HUES6 (cell line): ENCODE measurements at regions not wholly inside any gene's neighbourhood (a gene's known extent, or its start where the extent isn't known, plus 50 kb on each side); places are given as distances from the start of the nearest gene placed in this dataset.
"Not testable (repeated sequence)": the region's sequence is repeated elsewhere in the genome, so short reads cannot be mapped to it uniquely, and the experiment has no call there.

Source experiments
- H3K27ac ChIP-seq: 2 replicates; pipeline ENCODE4 v1.7.0; 2013; ENCODE audit warnings: low read depth, mild to moderate bottlenecking, low read length, inconsistent platforms
- H3K27me3 ChIP-seq: 2 replicates; pipeline ENCODE4 v1.6.1; 2013; ENCODE audit warnings: low read length; ENCODE audit not compliant: control insufficient read depth, insufficient read depth
- H3K36me3 ChIP-seq: 2 replicates; pipeline ENCODE4 v1.6.1; 2013; ENCODE audit warnings: low read length; ENCODE audit not compliant: control insufficient read depth, insufficient read depth
- H3K4me1 ChIP-seq: 2 replicates; pipeline ENCODE4 v1.6.1; 2013; ENCODE audit warnings: low read length; ENCODE audit not compliant: control insufficient read depth, insufficient read depth
- H3K4me3 ChIP-seq: 2 replicates; pipeline ENCODE4 v1.5.1; 2013; ENCODE audit warnings: low read depth, low read length
- H3K9ac ChIP-seq: one replicate; pipeline ENCODE4 v1.6.1; 2013; ENCODE audit warnings: mild to moderate bottlenecking, low read length
- H3K9me3 ChIP-seq: 2 replicates; pipeline ENCODE4 v1.6.1; 2013; ENCODE audit warnings: low read depth, low read length; ENCODE audit not compliant: control insufficient read depth, insufficient read depth

- H3K9me3 ChIP-seq, result peaks cover 8% of the 10 kb centered on the region
- H3K36me3 ChIP-seq, result no peaks in the 10 kb centered on the region
- no peak overlapping the region for H3K4me3 ChIP-seq
- H3K9ac ChIP-seq, result no peak overlapping the region
- peaks cover 4% of the 10 kb centered on the region for H3K27me3 ChIP-seq
- H3K27ac ChIP-seq, result no peak overlapping the region
- H3K4me1 ChIP-seq, result peaks cover 8% of the 10 kb centered on the region; the same call in 1 of the 2 replicates
Observed at GRCh38 chr11:44387825-44388224, 77.9 kb upstream of the ALX4 start.

- Histone ChIP-seq H3K9ac (no peak overlapping the region), H3K27me3 (peaks cover 3% of the 10 kb centered on the region; the same call in 1 of the 2 replicates), H3K4me3 (0 out of 2 replicates have a peak overlapping the region, but pooled peaks have one; percentile 6)
Observed at GRCh38 chr11:44388828-44389657, 79.1 kb upstream of the ALX4 start.

GRCh38 chr11:44389963-44390605 lies 80.1 kb upstream of the ALX4 start:
- peaks cover 8% of the 10 kb centered on the region for H3K9me3 ChIP-seq

More at GRCh38 chr11:44388828-44389657, 79.1 kb upstream of the ALX4 start:
- H3K9me3 ChIP-seq, result peaks cover 8% of the 10 kb centered on the region
- peaks cover 8% of the 10 kb centered on the region; the same call in 1 of the 2 replicates for H3K4me1 ChIP-seq
- H3K27ac ChIP-seq, result no peak overlapping the region
- no peaks in the 10 kb centered on the region for H3K36me3 ChIP-seq

GRCh38 chr11:44391004-44391403 lies 81.1 kb upstream of the ALX4 start:
- not testable (repeated sequence) for H3K27ac ChIP-seq, H3K9me3 ChIP-seq, H3K9ac ChIP-seq, H3K4me3 ChIP-seq, H3K27me3 ChIP-seq, H3K36me3 ChIP-seq, H3K4me1 ChIP-seq

More at GRCh38 chr11:44389963-44390605, 80.1 kb upstream of the ALX4 start:
- Histone ChIP-seq H3K36me3 (no peaks in the 10 kb centered on the region), H3K4me3 (no peak overlapping the region), H3K27me3 (no peaks in the 10 kb centered on the region; the same call in 1 of the 2 replicates), H3K9ac (no peak overlapping the region), H3K4me1 (peaks cover 8% of the 10 kb centered on the region; the same call in 1 of the 2 replicates), H3K27ac (no peak overlapping the region)

GRCh38 chr11:44396746-44397145 lies 86.8 kb upstream of the ALX4 start:
- not testable (repeated sequence) for H3K27ac ChIP-seq, H3K4me1 ChIP-seq, H3K4me3 ChIP-seq, H3K9ac ChIP-seq, H3K36me3 ChIP-seq, H3K27me3 ChIP-seq, H3K9me3 ChIP-seq

GRCh38 chr11:44397586-44398178 lies 87.7 kb upstream of the ALX4 start:
- H3K27me3 ChIP-seq, result no peaks in the 10 kb centered on the region
- no peak overlapping the region for H3K27ac ChIP-seq
- no peak overlapping the region for H3K9ac ChIP-seq
- H3K4me3 ChIP-seq, result no peak overlapping the region
- H3K9me3 ChIP-seq, result no peaks in the 10 kb centered on the region
- H3K4me1 ChIP-seq, result no peaks in the 10 kb centered on the region
- no peaks in the 10 kb centered on the region for H3K36me3 ChIP-seq

- Histone ChIP-seq H3K9ac (no peak overlapping the region), H3K36me3 (no peaks in the 10 kb centered on the region), H3K9me3 (no peaks in the 10 kb centered on the region), H3K27ac (no peak overlapping the region), H3K27me3 (no peaks in the 10 kb centered on the region), H3K4me1 (no peaks in the 10 kb centered on the region), H3K4me3 (no peak overlapping the region)
Observed at GRCh38 chr11:44398266-44399030, 88.5 kb upstream of the ALX4 start.

GRCh38 chr11:44399968-44400367 lies 90.0 kb upstream of the ALX4 start:
- Histone ChIP-seq H3K27ac (no peak overlapping the region), H3K9ac (no peak overlapping the region), H3K27me3 (no peaks in the 10 kb centered on the region), H3K9me3 (no peaks in the 10 kb centered on the region), H3K4me3 (no peak overlapping the region), H3K36me3 (no peaks in the 10 kb centered on the region), H3K4me1 (no peaks in the 10 kb centered on the region)

- no peaks in the 10 kb centered on the region for H3K9me3 ChIP-seq
- no peak overlapping the region for H3K4me3 ChIP-seq
- H3K4me1 ChIP-seq, result no peaks in the 10 kb centered on the region
- no peak overlapping the region for H3K9ac ChIP-seq
- no peak overlapping the region for H3K27ac ChIP-seq
- no peaks in the 10 kb centered on the region for H3K27me3 ChIP-seq
- no peaks in the 10 kb centered on the region for H3K36me3 ChIP-seq
Observed at GRCh38 chr11:44400431-44400830, 90.5 kb upstream of the ALX4 start.

- no peak overlapping the region for H3K4me3 ChIP-seq
- no peaks in the 10 kb centered on the region for H3K4me1 ChIP-seq
- H3K9me3 ChIP-seq, result no peaks in the 10 kb centered on the region
- H3K27ac ChIP-seq, result no peak overlapping the region
- no peaks in the 10 kb centered on the region for H3K36me3 ChIP-seq
- H3K9ac ChIP-seq, result no peak overlapping the region
- H3K27me3 ChIP-seq, result no peaks in the 10 kb centered on the region
Observed at GRCh38 chr11:44402466-44403075, 92.6 kb upstream of the ALX4 start.
